Peyer's patch (tissue), 4 donors: ENCODE measurements at regions not wholly inside any gene's neighbourhood (a gene's known extent, or its start where the extent isn't known, plus 50 kb on each side); places are given as distances from the start of the nearest gene placed in this dataset.

Experiments
- CTCF ChIP-seq, 6 experiments: fragments of 450-650 bp in 4 of 6; fragments of 200-600 bp in 2 of 6; sonication (generic) in 1 of 6; IDR thresholded peaks; one replicate each; pipeline ENCODE4 v1.5.1; 2017 to 2019; ENCODE audit warnings: antibody characterized with exemption in 6 of 6, mild to moderate bottlenecking in 3 of 6, moderate library complexity in 1 of 6
- POLR2A ChIP-seq, 2 donors: fragments of 450-650 bp; IDR thresholded peaks; one replicate each; pipeline ENCODE4 v1.5.1; 2017; ENCODE audit warnings: antibody characterized with exemption in 2 of 2, mild to moderate bottlenecking in 2 of 2, moderate library complexity in 2 of 2

GRCh38 chr5:68356623-68357022 is 141.1 kb downstream of the PIK3R1 start:
- TF ChIP-seq POLR2A (IDR thresholded peaks at IDR 0.05) (no peak), CTCF (IDR thresholded peaks at IDR 0.05) (no peak)
